ENCODE measurements at regions not wholly inside any gene's neighbourhood (a gene's known extent, or its start where the extent isn't known, plus 50 kb on each side); places are given as distances from the start of the nearest gene placed in this dataset.

GRCh38 chrX:38746102-38746501, 55.2 kb upstream of the MID1IP1 start:
- Histone ChIP-seq H3K27ac (no peak overlapping the region), H3K4me3 (no peak overlapping the region), H3K27me3 (no peaks in the 10 kb centered on the region), H3K9me3 (no peaks in the 10 kb centered on the region), H3K36me3 (no peaks in the 10 kb centered on the region), H3K4me1 (no peaks in the 10 kb centered on the region)
- no peak for DNase-seq
- intact Hi-C loops (cut with DNase I), result no loop called here
- 89 to 95% methylated on average over 3 of the region's 3 CpGs for WGBS, 2 donors
- TF ChIP-seq POLR2A (IDR thresholded peaks at IDR 0.05) (no peak), POLR2AphosphoS5 (IDR thresholded peaks at IDR 0.05) (no peak), EP300 (IDR thresholded peaks at IDR 0.05) (no peak)
- TF ChIP-seq, protein P1, sequence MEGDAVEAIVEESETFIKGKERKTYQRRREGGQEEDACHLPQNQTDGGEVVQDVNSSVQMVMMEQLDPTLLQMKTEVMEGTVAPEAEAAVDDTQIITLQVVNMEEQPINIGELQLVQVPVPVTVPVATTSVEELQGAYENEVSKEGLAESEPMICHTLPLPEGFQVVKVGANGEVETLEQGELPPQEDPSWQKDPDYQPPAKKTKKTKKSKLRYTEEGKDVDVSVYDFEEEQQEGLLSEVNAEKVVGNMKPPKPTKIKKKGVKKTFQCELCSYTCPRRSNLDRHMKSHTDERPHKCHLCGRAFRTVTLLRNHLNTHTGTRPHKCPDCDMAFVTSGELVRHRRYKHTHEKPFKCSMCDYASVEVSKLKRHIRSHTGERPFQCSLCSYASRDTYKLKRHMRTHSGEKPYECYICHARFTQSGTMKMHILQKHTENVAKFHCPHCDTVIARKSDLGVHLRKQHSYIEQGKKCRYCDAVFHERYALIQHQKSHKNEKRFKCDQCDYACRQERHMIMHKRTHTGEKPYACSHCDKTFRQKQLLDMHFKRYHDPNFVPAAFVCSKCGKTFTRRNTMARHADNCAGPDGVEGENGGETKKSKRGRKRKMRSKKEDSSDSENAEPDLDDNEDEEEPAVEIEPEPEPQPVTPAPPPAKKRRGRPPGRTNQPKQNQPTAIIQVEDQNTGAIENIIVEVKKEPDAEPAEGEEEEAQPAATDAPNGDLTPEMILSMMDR (IDR thresholded peaks at IDR 0.05), result no peak

GRCh38 chrX:38750551-38750950, 50.7 kb upstream of the MID1IP1 start:
- H3K27ac ChIP-seq, result no peak overlapping the region
- H3K9me3 ChIP-seq, result no peaks in the 10 kb centered on the region
- no peaks in the 10 kb centered on the region for H3K27me3 ChIP-seq
- H3K4me1 ChIP-seq, result no peaks in the 10 kb centered on the region
- 53 to 65% methylated on average over 1 of the region's 1 CpG for WGBS, 2 donors
- TF ChIP-seq, protein P1 (IDR thresholded peaks at IDR 0.05), result no peak
- TF ChIP-seq EP300 (IDR thresholded peaks at IDR 0.05) (no peak), POLR2A (IDR thresholded peaks at IDR 0.05) (no peak), POLR2AphosphoS5 (IDR thresholded peaks at IDR 0.05) (no peak)
- DNase-seq, result no peak
- no peak overlapping the region for H3K4me3 ChIP-seq
- no peaks in the 10 kb centered on the region for H3K36me3 ChIP-seq
- intact Hi-C loops (cut with DNase I), result loop anchor here (5.0 kb wide), 1 partner anchor 402 kb away; no protein-coding TSS in a partner anchor

All from sigmoid colon (tissue), 6 donors.